Activated T-cell treated with anti-CD3 and anti-CD28 coated beads, Interleukin-2, amount 50 U/mL, for 72 hours (primary cell): ENCODE measurements at regions not wholly inside any gene's neighbourhood (a gene's known extent, or its start where the extent isn't known, plus 50 kb on each side); places are given as distances from the start of the nearest gene placed in this dataset.

Source experiments
- ATAC-seq, 2 donors: fragments of 150-1000 bp; cut with Tn5 transposase; replicated peaks in 1 of 2; 2 replicates each; pipeline ENCODE4 v1.10.0; 2021; ENCODE audit warnings: moderate library complexity in 2 of 2, mild to moderate bottlenecking in 1 of 2
- DNase-seq, 2 donors: peaks; one replicate each; pipeline ENCODE4 v3.0.0; 2021 to 2022; ENCODE audit warnings: mixed read lengths in 1 of 2
- H3K27ac Mint-ChIP-seq: one replicate; pipeline ENCODE4 v1.8.0; 2022; ENCODE audit warnings: mild to moderate bottlenecking, moderate library complexity, mixed read lengths
- H3K27me3 Mint-ChIP-seq: one replicate; pipeline ENCODE4 v1.8.0; 2022; ENCODE audit warnings: low read depth, mixed read lengths
- H3K36me3 Mint-ChIP-seq, 2 donors: one replicate each; pipeline ENCODE4 v1.8.0; 2022; ENCODE audit warnings: mixed read lengths in 2 of 2, mild to moderate bottlenecking in 1 of 2; ENCODE audit not compliant: insufficient read depth in 2 of 2
- H3K4me1 Mint-ChIP-seq: one replicate; pipeline ENCODE4 v1.8.0; 2022; ENCODE audit warnings: low read depth, mixed read lengths
- H3K4me3 Mint-ChIP-seq, 2 donors: one replicate each; pipeline ENCODE4 v1.8.0; 2022; ENCODE audit warnings: mild to moderate bottlenecking in 2 of 2, mixed read lengths in 2 of 2, moderate library complexity in 2 of 2
- H3K9me3 Mint-ChIP-seq, 2 donors: one replicate each; pipeline ENCODE4 v1.8.0; 2022; ENCODE audit warnings: mixed read lengths in 2 of 2

DNA sequence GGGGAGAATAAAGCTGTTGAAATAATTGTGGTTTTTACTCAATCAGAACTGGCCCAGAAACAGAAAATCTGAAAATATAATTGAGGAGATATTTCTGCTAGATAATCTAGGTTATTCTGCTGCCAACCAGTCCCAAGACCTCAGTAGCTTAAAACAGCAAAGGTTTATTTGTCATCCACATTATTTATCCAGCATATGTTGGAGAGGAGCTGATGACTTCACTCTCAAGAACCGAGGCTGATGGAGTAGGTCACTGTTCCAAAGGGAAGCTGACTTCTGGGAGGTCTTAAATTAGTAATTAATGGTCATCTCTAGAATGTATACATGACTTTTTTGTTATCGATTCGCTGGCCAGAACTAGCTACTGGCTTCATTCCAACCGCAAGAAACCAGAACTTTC lies 124.8 kb upstream of the CTNNA2 start:
- DNase-seq (no peak), ATAC-seq (no peak)
- Mint-ChIP-seq H3K9me3 (peaks cover 18 to 19% of the 10 kb centered on the region in 2 donors), H3K36me3 (peaks cover 1 to 2% of the 10 kb centered on the region in 2 donors), H3K27ac (no peak overlapping the region), H3K4me3 (no peak overlapping the region), H3K4me1 (no peaks in the 10 kb centered on the region), H3K27me3 (no peaks in the 10 kb centered on the region)

DNA sequence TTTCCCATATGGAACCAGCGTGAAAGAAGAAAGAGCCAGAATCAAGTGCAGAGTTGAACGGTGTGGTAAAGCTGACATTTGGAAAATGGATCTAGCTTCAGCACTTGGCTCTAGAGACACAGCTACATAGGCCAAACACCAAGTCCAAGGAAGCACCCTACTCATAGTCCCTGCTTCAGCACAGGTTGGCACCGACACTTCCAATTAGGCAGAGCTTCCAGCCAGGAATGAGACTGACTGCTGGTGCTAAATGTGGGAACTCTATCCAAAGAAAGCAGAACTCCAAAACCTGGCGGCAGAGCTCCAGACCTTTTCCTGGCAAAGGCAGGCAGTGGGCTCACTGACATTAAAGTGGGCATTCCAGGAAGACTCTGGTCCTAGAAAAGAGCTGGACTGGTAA lies 125.4 kb upstream of the CTNNA2 start:
- H3K4me3 Mint-ChIP-seq: no peak overlapping the region
- H3K36me3 Mint-ChIP-seq: peaks cover 1 to 2% of the 10 kb centered on the region in 2 donors
- H3K27ac Mint-ChIP-seq: no peak overlapping the region
- H3K4me1 Mint-ChIP-seq: no peaks in the 10 kb centered on the region
- H3K27me3 Mint-ChIP-seq: no peaks in the 10 kb centered on the region
- H3K9me3 Mint-ChIP-seq: peaks cover 15 to 18% of the 10 kb centered on the region in 2 donors
- ATAC-seq: no peak
- DNase-seq: no peak

DNA sequence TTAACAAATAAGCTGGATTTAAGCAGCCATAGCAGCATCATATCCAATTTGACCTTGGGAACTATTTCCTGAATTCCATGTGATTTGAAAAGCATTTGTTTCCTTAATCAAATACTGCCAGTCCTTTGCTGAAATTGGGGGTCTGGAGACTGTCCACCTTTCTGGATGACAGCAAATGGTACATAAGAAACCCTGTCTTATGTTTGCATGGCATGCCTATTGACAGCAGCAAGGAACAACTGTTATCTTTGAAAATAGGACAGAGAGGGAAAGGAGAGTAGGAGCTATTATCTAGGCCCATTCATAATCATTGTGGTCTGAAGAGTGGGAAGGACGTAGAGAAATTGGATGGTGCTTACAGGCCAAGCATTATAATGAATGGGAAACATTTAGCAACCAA lies 129.2 kb upstream of the CTNNA2 start:
- ATAC-seq: no peak

DNA sequence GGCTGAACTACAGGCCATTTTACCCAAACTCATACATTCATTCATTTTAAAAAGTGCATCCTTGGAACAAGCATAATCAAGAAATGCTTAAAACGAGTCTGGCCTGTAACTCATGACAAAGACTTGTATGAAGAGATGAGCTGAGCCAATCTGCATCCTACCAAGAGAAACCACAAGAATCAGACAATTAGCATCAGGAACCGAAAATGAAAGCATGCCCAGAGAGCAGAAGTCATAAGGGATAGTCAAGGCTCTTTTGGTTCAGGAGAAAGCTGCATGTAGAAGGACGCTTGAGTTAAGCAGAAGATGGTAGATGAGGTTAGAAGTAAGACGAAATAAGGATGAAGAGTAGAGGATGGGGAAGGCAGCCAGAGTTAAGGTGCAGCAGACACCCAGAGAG lies 137.0 kb upstream of the CTNNA2 start:
- DNase-seq (no peak), ATAC-seq (no peak)
- Mint-ChIP-seq H3K36me3 (peaks cover 0 to 4% of the 10 kb centered on the region in 2 donors), H3K27ac (no peak overlapping the region), H3K4me1 (no peaks in the 10 kb centered on the region), H3K4me3 (no peak overlapping the region), H3K27me3 (no peaks in the 10 kb centered on the region), H3K9me3 (peaks cover 5 to 9% of the 10 kb centered on the region in 2 donors)

More for the DNA sequence above, 129.2 kb upstream of the CTNNA2 start:
- H3K27me3 Mint-ChIP-seq: no peaks in the 10 kb centered on the region
- no peak overlapping the region for H3K27ac Mint-ChIP-seq
- H3K4me3 Mint-ChIP-seq: no peak overlapping the region
- H3K36me3 Mint-ChIP-seq: peaks cover 2 to 3% of the 10 kb centered on the region in 2 donors
- DNase-seq: no peak
- H3K9me3 Mint-ChIP-seq: peaks cover 11 to 15% of the 10 kb centered on the region in 2 donors
- H3K4me1 Mint-ChIP-seq: no peaks in the 10 kb centered on the region

DNA sequence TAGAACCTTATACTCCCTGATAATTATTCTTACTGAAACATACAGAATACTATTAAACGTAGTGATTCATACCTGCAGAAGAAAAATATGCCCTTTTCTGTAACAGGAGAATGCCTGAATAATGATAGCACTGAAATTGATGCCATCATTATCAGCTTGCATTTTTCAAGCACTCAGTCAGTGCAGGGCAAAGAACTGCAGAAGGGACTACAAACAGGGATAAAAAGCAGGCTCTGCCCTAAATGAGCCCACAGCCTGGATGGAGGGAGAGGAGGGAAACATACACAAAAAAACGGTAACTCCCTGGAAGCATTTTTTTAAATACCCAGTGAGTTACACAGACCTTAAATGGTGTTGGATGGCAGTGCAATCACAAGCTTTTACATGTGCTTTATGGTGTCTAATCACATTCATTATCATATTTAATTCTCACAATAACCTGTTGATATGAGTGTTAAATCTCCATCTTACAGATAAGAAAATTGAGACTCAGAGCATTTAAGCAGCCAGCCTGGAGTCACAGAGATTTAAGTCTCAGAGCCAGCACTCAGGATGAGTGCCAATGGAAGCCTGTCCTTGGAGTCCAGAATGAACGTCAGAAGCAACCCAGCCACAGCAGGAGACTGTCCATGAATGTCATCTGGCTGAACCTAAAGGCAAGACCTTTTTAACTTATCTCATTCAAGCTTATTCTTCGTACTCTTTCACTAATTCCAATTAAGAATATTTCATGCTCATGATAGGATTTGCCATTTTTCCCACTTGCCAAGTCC lies 139.3 kb upstream of the CTNNA2 start:
- H3K27me3 Mint-ChIP-seq: no peaks in the 10 kb centered on the region

DNA sequence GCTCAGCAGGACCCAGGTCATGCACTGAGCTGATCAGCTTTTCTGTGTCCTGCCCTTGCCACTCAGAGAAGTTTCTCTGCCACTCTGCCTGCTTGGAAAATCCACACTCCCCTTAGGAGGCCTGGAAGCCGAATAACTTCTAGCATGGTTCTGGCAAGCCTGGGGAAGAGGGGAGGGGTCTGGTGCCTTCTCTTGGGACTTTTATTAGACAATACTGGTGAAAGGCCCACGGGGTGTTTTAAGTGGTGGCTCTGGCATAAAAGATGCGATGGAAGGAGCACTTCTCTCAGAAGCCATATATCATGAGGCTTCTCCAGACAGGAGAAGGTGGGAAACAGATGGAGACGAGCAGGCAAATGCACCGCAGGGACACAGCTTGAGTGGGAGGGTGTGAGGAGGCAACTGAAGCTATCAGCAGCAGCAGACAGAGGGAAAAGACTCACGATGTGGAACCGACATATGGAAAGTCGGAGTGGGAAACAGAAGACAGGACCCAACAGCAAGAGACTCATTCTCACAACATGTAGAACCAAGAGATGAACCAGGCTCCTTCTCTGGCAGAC lies 141.8 kb upstream of the CTNNA2 start:
- Mint-ChIP-seq H3K4me1 (no peaks in the 10 kb centered on the region), H3K27ac (no peak overlapping the region), H3K4me3 (no peak overlapping the region), H3K9me3 (peaks cover 3 to 12% of the 10 kb centered on the region in 2 donors), H3K36me3 (peaks cover 0 to 3% of the 10 kb centered on the region in 2 donors), H3K27me3 (no peaks in the 10 kb centered on the region)
- ATAC-seq (no peak), DNase-seq (no peak)

More for the DNA sequence above, 139.3 kb upstream of the CTNNA2 start:
- Mint-ChIP-seq H3K27ac (no peak overlapping the region), H3K36me3 (peaks cover 0 to 3% of the 10 kb centered on the region in 2 donors), H3K4me1 (no peaks in the 10 kb centered on the region), H3K4me3 (no peak overlapping the region), H3K9me3 (peaks cover 3 to 6% of the 10 kb centered on the region in 2 donors)
- DNase-seq: no peak
- ATAC-seq: no peak

DNA sequence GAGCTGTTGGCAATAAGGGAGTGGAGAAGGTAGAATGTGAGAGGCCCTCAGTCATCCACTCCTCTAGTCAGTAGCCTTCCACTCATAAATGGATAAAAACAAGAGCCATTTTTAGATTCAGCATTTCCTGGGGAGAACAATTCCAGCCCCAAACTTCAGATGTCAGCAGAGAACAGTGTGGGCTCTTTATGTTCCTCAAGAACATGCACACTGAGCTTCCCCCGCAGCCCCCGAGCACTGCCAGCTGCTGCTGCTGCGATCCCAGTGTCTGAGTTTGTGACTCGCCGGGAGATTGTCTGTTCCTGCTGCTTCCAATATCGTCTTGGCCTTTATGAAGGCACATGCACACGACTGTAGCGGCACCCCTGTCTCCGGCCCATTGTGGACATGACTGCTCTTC lies 143.7 kb upstream of the CTNNA2 start:
- H3K36me3 Mint-ChIP-seq: no peaks in the 10 kb centered on the region
- H3K27me3 Mint-ChIP-seq: no peaks in the 10 kb centered on the region

DNA sequence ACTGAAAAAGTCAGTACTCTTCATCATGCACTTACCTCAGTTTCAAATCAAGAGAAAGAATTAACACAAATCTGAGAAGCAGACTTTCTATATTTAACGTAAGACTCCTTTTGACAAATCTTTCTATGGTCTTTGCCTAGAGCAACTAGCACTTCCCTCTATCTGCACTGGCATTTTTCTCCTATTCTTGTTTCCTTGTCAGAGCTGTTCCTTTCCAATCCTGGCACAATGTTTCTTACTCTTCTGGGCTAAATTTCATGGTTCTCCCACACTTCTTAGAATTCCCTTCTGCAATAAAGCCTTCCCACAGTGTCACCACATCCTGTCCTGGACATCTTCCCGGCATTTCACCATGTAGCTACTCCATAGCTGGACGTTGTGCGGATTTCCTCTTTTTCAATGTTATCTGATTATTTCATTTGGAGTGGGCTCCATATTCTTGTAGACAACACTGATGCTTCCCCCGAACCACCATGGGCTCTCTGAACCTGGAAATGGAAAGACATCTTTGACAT lies 144.7 kb upstream of the CTNNA2 start:
- no peaks in the 10 kb centered on the region for H3K4me1 Mint-ChIP-seq
- DNase-seq: no peak
- H3K4me3 Mint-ChIP-seq: no peak overlapping the region
- no peaks in the 10 kb centered on the region for H3K27me3 Mint-ChIP-seq
- no peak for ATAC-seq
- no peaks in the 10 kb centered on the region for H3K36me3 Mint-ChIP-seq
- H3K27ac Mint-ChIP-seq: no peak overlapping the region
- H3K9me3 Mint-ChIP-seq: peaks cover 0 to 11% of the 10 kb centered on the region in 2 donors

More for the DNA sequence above, 143.7 kb upstream of the CTNNA2 start:
- no peak overlapping the region for H3K4me3 Mint-ChIP-seq
- H3K27ac Mint-ChIP-seq: no peak overlapping the region
- no peaks in the 10 kb centered on the region for H3K4me1 Mint-ChIP-seq
- H3K9me3 Mint-ChIP-seq: peaks cover 0 to 11% of the 10 kb centered on the region in 2 donors
- DNase-seq: no peak
- no peak for ATAC-seq

DNA sequence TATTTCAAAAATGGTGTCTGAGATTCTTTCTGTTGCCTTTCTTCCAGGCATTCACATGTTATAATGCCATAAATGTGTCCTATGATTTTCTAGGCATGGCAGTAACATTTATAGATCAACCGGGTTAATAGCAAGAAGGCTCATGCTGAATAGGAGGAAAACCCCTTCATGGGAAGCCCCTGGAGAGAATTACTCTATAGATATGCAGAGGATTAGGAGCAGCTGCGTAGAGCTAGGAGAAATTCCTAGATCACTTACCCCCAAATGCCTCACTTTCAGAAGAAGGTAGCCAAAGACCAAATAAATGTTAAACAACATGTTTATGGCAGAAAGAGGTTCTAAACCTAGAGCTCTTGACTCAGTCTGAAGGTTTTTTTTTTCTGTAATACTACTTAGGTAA lies 153.4 kb upstream of the CTNNA2 start:
- H3K9me3 Mint-ChIP-seq: peaks cover 10 to 12% of the 10 kb centered on the region in 2 donors
- H3K4me3 Mint-ChIP-seq: no peak overlapping the region
- no peak overlapping the region for H3K27ac Mint-ChIP-seq
- DNase-seq (no peak), ATAC-seq (no peak)
- H3K4me1 Mint-ChIP-seq: no peaks in the 10 kb centered on the region
- H3K27me3 Mint-ChIP-seq: no peaks in the 10 kb centered on the region
- H3K36me3 Mint-ChIP-seq: peaks cover 0 to 3% of the 10 kb centered on the region in 2 donors

DNA sequence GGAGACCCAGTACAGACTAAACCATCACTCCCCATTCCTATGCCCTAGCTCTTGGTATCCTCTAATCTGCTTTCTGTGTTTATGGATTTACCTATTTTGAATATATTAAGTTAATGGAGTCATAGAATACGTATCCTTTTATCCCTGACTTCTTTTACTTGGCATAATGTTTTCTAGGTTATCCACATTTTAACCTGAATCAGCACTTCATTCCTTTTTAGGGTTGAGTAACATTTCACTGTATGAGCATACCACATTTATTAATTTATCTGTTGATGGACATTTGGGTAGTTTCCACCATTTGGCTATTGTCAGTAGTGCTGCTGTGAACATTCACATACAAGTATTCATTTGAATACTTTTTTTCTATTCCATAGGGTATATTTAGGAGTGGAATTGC lies 157.3 kb upstream of the CTNNA2 start:
- no peaks in the 10 kb centered on the region for H3K27me3 Mint-ChIP-seq
- no peak overlapping the region for H3K27ac Mint-ChIP-seq
- H3K4me3 Mint-ChIP-seq: no peak overlapping the region
- ATAC-seq: no peak
- no peaks in the 10 kb centered on the region for H3K4me1 Mint-ChIP-seq
- DNase-seq: no peak
- H3K9me3 Mint-ChIP-seq: peaks cover 18 to 21% of the 10 kb centered on the region in 2 donors
- H3K36me3 Mint-ChIP-seq: peaks cover 0 to 6% of the 10 kb centered on the region in 2 donors

DNA sequence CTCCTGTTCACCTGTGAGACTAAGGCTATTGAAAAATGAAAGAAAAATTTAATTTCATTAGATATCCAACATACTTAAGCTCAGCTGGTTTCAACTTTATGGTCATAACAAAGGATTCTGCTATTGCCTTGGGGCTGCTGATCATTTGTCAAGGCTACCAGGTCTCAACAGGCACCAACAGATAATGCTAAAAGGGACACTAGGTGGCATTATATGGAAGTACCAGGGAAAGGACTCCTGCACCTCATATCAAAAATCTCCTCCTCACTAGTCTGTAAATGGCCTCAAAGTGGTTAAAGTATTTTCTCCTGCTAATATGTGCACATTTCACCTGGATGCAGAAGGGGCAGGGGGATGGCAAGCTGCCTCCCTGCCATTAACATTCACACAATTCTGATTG lies 167.9 kb upstream of the REG3A start:
- H3K36me3 Mint-ChIP-seq: peaks cover 0 to 2% of the 10 kb centered on the region in 2 donors
- H3K4me1 Mint-ChIP-seq: no peaks in the 10 kb centered on the region
- no peak overlapping the region for H3K4me3 Mint-ChIP-seq
- no peaks in the 10 kb centered on the region for H3K27me3 Mint-ChIP-seq
- H3K9me3 Mint-ChIP-seq: peaks cover 8 to 10% of the 10 kb centered on the region in 2 donors
- no peak for DNase-seq
- ATAC-seq: no peak
- H3K27ac Mint-ChIP-seq: no peak overlapping the region

DNA sequence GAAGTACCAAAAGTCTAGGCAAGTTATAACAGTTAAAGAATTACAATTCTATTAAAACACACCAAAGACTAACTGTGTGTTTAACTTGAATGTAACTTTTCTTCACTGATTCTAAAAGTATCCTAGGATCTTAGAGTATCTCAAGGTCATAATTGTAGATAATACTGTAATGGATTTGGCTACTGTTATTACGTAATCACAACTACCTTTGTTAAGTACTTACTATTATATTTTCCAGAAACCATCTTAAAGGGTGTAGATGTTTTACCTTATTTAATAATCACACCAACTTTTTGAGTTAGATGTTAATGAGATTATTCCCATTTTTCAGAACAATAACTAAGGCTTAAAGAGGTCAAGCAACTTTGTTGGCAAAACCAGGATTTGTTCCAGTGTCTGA lies 161.3 kb upstream of the REG3A start:
- Mint-ChIP-seq H3K27me3 (no peaks in the 10 kb centered on the region), H3K9me3 (peaks cover 2 to 10% of the 10 kb centered on the region in 2 donors), H3K4me1 (no peaks in the 10 kb centered on the region), H3K27ac (no peak overlapping the region), H3K4me3 (no peak overlapping the region), H3K36me3 (no peaks in the 10 kb centered on the region)
- no peak for DNase-seq
- ATAC-seq: no peak

DNA sequence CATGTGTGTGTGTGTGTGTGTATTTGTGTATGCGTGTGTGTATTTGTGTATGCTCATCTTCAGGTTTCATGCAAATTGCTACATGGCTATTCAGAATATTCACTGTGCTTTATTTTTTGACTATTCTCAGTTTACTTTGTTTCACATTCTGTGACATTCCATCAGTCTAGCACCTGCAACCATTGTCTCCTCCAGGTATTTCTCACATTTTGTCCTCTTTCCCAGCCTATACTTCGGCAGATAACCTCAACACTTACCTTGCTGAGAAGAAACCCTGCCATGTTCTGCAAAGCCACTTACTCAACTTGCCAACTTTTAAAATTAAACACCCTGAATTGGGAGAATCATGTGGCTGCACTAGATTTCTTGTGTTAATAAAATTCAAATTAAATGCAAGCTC lies 135.4 kb upstream of the REG3A start:
- peaks cover 10 to 12% of the 10 kb centered on the region in 2 donors for H3K9me3 Mint-ChIP-seq
- H3K27ac Mint-ChIP-seq: no peak overlapping the region
- no peaks in the 10 kb centered on the region for H3K27me3 Mint-ChIP-seq
- H3K36me3 Mint-ChIP-seq: no peaks in the 10 kb centered on the region
- H3K4me3 Mint-ChIP-seq: no peak overlapping the region
- ATAC-seq (no peak), DNase-seq (no peak)
- no peaks in the 10 kb centered on the region for H3K4me1 Mint-ChIP-seq
